GM19395 (cell line): ENCODE measurements at regions not wholly inside any gene's neighbourhood (a gene's known extent, or its start where the extent isn't known, plus 50 kb on each side); places are given as distances from the start of the nearest gene placed in this dataset.

Experiments used
- ATAC-seq: cut with Tn5 transposase; IDR thresholded peaks from one replicate; pipeline ENCODE4 v1.9.1; 2021; ENCODE audit warnings: mild to moderate bottlenecking, moderate library complexity; ENCODE audit not compliant: unreplicated experiment

DNA sequence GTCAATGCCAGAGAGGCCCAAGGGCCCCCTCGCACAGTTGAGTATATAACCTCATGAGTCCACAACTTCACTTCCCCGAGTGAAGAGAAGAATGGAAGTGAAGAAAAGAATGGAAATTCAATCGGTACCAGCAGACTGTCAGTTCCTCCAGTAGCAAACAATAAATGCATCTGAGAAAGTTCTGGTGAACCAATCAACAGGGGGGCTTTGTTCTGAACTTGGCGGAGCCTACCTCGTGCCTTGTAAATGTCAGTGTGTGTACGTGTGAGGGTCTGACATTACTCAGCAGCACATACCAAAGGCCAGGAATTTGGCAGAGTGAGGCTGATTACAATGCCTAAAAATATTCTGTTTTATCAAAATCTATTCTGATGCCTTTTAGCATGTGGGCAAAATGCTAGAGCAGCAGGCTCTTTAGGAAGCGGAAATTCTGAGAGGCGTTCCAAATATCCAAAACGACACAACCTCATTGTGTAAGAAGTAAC lies 238.5 kb downstream of the LTN1 start:
- no peak for ATAC-seq

DNA sequence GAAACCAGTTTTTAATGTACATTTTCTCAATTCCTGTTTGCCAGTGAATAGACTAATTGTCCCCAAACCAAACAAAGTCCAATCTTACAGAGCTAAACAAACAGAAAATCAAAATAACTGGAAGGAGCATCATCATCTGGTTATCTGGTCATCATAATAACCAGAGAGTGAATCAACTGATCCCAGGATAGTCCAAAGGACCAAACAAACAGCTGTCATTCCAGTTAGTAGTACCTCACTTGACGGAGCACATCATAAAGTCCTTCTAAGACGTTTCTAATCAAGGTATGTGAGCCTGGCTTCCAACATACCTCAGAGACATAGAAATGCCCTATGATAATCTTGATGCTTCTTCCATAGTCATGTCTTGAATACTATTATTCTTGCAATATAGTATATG lies 240.5 kb downstream of the LTN1 start:
- ATAC-seq = no peak

DNA sequence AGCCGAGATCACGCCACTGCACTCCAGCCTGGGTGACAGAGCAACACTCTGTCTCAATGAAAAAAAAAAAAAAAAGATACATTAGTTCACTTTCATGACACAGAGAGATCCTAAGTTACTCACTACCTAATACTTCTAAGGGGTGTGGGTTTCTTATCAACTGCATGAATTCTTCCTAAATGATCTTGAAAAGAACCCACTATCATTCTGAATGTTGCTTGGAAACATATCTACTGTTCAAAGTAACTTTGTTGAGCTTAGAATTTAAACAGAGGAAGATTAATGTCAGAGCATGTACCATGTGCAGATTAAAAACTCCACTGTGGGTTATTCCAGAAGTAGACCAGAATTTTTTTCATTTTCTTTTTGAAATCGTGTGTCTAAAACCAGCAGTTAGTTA lies 241.5 kb downstream of the LTN1 start:
- no peak for ATAC-seq

DNA sequence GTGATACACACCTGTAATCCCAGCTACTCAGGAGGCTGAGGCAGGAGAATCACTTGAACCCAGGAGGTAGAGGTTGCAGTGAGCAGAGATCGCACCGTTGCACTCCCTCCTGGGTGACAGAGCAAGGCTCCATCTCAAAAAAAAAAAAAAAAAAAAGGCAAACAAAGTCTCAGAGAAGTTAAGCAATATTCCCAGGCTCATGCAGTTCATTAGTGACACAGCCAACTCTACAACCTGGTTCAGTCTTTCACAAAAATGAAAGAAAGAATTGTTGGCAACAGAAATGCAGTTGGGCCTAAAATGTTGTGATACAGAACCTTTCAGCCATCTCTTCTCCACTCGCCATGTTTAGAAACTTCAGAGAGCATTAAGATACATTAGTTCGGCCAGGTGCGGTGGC lies 242.1 kb downstream of the LTN1 start:
- no peak for ATAC-seq

DNA sequence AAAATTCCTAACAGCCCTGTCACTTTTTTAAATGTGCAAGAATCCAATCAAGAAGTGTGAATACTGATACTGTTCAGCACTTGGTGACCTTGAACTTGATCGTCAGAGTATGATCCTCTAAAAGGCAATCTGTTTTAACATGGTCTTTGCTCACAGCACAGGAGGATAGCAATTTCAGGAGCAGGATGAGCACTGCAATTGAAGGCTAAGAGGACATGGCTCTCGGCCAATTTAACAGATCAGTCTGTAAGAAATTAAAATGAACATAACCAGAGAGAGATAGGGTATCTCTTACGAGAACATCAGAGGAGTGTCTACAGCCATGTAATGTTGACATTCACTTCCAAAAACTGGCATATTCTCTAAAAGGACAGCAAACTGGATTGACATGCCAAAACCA lies 243.1 kb downstream of the LTN1 start:
- no peak for ATAC-seq

DNA sequence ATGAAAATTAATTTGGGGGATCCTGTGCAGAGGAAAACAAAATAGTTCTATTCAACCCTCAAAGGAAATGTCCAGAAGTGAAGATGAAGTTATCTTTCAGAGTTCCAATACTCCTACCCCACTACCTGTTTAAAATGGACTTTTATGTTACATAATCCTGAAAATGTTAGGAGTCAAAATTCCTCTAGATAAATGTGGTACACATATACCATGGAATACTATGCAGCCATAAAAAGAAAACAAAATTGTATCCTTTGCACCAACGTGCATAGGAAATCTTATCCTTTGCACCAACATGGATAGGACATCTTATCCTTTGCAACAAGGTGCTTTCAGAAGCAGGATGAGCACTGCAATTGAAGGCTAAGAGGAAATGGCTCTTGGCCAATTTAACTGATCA lies 245.2 kb downstream of the LTN1 start:
- ATAC-seq = no peak

DNA sequence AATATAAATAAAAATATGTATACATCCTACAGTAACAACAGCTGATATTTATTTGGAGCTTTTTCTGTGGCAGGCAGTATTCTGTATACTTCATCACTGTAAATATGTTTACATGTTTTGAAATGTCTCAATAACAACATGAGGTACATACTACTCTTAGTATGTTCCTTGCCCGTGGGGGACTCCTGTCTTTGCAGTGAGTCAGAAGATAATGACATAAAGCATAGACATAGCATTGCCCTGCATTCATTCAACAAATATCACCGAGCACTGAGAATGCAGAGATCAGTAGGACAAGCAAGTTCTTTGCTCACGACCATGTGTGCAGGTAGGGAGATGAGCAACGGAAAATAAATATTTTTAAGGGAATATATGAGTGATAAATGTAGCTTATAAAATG lies 246.5 kb downstream of the LTN1 start:
- ATAC-seq = no peak

DNA sequence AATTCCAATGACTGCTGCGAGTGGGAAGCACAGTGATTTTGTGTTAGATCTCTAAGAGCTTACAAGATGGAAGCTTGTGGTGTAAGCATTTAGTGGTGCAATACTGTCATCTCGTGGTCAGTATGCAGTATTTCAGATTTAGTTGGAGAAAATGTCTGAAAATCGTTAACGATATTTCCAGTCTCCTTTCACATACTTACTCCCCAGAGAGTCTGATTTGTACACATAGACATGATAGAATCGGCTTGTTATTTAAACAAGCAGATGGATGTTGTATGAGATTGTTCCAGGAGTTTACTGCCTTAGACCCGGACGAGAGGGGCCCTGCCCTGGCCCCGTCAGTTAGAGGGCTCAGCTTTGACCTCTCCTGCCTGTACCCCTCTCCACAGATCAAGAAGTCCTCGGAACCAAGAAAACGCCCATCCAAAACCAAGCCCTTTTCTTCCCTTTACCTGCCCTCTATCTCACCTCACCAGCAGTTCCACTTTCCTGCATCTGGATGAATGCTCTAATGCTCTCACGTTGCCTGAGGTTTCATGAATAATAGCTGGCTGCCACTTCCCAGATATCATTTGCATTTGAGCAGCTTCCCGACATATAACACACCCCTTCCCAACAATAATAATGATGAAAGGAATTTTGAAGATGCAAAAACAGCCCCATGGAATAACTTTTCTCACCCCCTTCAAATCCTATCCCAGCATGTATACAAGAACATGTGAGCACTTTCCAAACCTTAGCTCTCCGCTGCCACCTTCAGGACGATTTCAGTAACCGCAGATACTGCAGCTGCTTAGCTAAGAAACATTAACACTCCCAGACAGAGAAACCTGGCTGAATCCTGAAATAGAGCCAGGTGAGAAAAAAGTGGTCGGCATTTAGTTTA lies 247.3 kb downstream of the LTN1 start:
- ATAC-seq = peak; percentile 89

DNA sequence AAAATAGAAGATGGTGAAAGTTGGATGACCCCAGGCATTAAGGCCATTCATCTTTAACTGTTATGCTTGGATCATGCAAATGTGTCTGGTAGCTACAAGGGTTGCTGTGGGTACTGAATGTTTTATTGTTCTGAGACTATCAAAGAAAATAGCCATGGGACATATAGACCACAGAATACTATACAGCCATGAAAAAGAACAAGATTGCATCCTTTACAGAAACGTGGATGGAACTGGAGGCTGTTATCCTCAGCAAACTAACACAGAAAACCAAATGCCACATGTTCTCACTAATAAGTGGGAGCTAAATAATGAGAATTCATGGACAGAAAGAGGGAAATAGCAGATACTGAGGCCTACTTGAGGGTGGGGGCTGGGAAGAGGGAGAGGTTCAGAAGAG lies 249.0 kb downstream of the LTN1 start:
- no peak for ATAC-seq

DNA sequence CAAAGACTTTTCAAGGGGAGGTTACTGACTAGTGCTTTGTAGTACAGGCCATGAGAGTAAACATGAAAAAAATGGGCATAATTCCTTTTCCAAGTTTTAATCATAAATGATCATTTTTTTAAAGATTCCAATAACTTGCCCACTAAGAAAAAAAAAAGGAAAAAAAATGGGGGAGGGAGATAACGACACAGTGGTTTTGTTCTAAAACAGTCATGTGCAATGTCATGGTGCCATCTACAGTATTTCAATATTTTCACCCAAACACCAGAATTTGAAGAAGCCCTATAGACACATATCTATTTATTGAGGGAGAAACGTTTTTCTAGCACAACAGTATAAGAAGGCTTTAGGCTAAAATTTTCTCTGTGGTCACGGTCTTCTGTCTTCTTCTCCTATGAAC lies 250.2 kb downstream of the LTN1 start:
- no peak for ATAC-seq

DNA sequence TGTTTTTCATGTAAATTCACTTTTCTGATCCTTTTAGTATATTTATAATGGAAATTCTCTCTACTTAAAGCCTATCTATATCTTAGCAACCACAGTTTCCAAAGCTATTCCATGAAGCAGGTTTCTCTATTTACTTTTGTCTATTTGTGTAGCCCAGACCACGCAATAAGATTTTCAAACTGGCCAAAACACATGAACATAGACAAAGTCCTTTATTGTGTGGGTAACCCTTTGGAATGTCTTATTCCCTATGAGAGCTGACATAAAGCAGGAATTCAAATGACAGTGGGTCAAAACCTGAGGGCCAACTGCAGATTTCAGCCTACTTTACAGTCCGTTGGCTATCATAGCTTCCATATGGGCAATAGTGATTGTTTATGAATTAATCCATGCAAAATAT lies 252.6 kb downstream of the LTN1 start:
- no peak for ATAC-seq

DNA sequence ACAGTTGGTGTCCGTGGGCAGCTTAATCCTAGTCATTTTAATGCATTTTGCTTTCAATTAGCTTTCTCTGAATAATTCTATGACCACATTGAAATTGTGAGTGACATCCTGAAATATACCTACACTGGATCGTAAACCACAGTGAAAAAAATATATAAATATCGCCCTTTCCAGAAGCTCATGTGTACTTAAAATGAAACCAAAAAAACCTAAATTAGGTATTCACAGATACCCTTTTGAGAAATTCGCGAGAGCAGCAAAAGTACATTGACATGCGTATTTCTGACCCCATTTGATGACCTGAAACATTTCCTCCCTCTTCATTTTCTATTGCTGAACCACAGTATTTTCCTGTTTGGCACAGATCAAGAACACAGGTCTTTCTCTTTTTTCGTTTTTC lies 253.8 kb downstream of the LTN1 start:
- ATAC-seq = peak; percentile 64

DNA sequence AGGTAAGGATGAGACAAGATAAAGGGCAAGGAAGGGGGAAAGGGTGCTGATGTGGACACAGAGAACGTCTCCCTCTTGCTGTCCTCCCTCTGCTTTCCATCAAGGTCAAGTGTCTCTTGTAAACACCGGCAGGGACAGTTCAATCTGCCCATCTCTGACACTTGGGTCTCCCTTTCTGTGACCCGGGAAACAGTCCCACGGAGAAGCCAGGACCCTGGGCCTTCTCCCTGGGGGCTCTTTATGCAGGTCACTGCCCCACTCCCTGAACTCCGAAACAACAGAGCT lies 254.3 kb downstream of the LTN1 start:
- no peak for ATAC-seq

DNA sequence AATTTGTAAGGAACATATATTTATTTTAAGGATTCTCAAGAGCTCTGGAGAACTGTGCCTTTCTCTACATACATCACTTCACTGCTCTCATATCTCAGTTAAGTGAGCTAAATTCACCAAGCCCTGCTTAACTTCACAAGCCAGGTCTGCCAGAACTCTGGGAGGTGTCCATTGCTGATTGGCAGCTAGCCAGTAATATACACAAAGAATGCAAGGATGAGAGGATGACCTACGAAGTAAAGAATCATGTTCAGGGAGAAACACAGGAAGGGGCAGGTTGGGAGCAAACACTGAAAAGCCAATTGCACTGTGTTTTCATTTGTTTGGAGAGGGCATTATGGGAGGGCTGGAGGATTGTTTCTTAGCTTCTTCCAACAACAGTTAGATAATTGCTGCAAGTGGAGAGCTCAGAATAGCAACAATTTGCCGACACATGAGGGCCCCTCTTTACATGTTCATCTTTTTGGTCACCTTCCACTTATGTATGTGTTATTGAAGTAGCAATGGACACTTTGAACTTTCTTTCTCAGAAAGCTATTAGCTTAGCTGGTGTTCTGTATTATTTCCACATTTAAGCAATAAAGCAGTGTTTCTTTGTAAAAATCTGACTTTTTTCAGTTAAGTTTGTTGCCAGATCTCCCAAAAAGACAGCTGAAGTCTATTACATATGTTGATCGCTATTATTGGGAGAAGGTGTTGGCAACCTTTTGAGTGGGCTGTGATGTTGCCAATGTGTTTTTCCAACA lies 254.8 kb downstream of the LTN1 start:
- ATAC-seq = no peak

DNA sequence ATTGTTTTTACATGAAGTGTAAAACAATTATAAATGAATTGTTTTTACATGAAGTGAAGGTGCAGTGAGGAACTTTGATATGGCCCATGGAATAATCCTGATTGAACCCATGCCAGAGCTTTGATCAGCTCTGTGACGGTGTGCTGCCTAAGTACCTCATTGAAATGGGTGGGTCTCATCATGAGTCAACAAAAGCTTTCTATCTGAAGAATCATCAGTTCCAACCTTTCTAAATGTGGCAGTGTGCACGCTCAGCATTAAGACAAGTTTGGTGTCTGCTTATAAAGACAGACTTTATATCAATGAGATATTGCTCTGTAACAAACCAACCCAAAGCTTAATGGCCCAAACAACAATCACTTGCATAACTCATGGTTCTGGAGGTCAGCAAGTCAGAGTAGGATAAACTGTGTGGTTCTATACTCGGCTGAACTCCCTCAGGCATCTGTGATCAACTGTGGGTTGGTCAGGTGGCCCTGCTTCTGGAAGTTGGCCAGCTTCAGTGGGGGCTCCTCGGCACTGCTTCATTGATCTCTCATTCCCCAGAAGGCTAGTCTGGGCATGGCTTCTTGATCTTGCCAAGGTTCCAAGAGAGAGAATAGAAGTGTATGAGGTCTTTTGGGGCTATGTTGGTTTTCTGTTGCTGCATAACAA lies 258.0 kb downstream of the LTN1 start:
- no peak for ATAC-seq

DNA sequence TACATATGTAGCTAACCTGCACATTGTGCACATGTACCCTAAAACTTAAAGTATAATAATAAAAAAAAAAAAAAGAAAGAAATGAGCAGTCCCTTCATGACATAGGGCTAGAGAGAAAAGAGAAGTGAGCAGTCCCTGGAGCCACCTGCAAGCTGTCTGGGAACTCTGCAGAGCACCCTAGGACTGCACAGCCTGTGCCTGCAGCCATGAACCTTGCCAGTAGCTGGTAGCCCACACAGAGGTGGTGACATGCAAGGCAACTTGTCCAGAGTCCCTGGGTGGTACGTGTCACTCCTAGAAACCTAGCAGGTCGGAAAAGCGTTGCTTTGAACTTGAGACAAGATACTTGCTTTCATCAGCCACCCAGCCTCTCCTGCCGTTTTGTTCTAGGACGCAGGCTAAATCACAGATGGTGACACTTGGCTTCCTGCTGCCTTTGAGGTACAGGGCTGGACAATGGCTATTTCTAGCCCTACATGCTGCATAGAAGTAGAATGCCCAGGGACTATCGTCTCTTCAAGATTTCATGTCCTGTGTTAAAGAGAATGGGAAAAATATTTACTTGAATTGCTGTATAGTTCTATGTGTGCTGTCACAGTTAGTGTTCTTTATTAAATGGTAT lies 260.9 kb downstream of the LTN1 start:
- ATAC-seq = no peak

DNA sequence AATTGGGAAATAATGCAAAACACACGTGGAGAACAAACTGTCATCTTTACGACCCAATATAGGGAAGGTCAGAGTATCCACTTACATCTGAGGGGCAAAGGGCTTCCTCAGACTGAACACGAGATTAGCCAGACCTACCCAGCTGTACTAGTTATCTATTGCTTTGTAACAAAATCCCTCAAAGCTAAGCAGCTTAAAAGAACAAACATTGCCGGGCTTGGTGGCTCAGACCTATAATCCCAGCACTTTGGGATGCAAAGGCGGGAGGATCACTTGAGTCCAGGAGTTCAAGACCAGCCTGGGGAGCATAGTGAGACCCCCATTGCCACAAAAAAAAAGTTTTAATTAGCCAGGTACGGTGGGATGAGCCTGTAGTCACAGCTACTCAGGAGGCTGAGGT lies 262.8 kb downstream of the LTN1 start:
- no peak for ATAC-seq

DNA sequence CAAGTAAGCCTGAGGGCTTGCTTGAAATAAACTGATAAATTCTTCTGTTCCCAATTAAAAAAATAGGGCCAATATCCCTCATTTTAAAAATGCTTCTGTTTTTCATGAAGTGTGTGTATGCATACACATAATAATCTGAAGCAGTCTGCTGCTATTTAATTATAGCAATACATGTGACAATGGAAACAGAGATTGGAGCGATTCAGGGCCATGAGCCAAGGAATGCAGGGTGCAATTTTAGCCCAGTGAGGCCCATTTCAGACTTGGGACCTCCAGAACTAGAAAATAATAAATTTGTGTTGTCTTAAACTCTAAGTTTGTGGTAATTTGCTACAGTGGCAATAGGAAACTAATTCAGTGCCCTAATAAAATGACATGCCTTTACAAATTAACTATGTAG lies 264.9 kb downstream of the LTN1 start:
- no peak for ATAC-seq

DNA sequence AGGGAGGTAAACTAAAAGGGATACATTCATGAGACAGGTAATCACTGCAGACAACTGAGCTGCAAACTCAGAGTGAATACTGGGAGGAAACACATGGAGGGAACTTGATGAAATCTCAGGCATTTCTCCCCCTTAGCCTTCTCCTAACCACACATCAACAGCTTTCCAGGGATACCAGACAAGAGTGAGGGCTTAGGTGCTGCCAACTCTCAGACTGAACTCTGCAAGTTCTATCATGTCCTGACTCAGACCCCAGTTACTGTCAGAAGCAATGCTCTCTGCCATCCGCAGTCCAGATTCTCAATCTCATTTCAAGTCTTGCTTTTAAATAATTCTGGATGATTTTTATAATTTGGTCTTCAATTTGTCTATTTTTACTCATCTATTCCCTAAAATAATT lies 267.3 kb downstream of the LTN1 start:
- ATAC-seq = no peak

DNA sequence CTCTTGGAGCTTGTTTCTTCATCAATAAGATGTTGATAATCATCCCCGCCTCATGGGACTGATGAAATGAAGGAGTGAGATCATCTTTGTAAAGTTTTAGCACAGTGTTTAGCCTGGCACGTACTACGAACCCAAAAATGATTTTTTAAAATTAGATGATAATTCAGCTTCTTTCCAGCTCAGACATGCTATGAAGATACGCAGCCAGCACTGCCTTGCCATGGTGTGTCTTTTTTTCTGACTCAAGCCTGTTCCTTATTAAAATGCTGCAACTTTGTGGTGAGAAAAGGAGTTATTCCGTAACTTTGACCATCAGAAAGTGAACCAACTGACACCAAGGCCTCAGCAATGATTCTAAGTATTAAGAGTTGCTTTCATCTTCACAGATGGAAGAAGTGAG lies 269.0 kb downstream of the LTN1 start:
- ATAC-seq = no peak

DNA sequence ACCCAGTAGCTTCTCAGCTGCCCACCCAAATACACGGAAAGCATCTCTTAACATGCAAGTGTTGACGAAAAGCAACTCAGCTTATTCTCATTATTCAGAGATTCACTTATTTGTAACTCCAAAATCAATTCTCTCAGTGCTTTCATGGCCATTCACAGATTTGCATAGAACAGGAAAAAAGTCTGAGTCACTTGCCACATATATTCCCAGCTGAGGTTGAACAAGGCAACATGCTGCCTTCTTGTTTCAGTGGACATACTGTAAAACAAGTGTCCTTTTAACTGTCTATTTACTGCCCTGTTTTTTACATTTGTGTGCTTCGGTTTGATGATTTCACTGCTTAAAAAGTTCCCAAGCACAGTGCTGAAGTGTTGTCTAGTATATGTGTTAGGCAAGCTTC lies 273.0 kb downstream of the LTN1 start:
- no peak for ATAC-seq
